Fibroblast of lung (primary cell): ENCODE measurements at regions not wholly inside any gene's neighbourhood (a gene's known extent, or its start where the extent isn't known, plus 50 kb on each side); places are given as distances from the start of the nearest gene placed in this dataset.

Source experiments
- CTCF ChIP-seq, 2 donors: IDR thresholded peaks in 1 of 2; conservative IDR thresholded peaks in 1 of 2; 1 replicate in 1 of 2; 2 replicates in 1 of 2; pipeline ENCODE4 v1.5.1; 2011 to 2012; ENCODE audit warnings: low read length in 2 of 2, control low read depth in 1 of 2, inconsistent platforms in 1 of 2, low read depth in 1 of 2, mild to moderate bottlenecking in 1 of 2
- EZH2 ChIP-seq: IDR thresholded peaks from 2 replicates; pipeline ENCODE4 v1.5.1; 2012; ENCODE audit warnings: low read length, control low read depth, mild to moderate bottlenecking; ENCODE audit errors: missing control alignments

- TF ChIP-seq CTCF (conservative IDR thresholded peaks at IDR 0.05 in 1 of 2, IDR thresholded peaks at IDR 0.05 in 1 of 2; ENCODE audit: low read depth in 1 of 2, low read length in 2 of 2): no peak
- no peak for TF ChIP-seq EZH2
Measured at GRCh38 chr14:94918896-94919295, 149.0 kb upstream of the GSC start.
